H9 (cell line): ENCODE measurements at regions not wholly inside any gene's neighbourhood (a gene's known extent, or its start where the extent isn't known, plus 50 kb on each side); places are given as distances from the start of the nearest gene placed in this dataset.

Source experiments
- DNase-seq: peaks from one replicate; pipeline ENCODE4 v3.0.0-alpha.2; 2017
- H2AFZ ChIP-seq: one replicate; pipeline ENCODE4 v1.6.1; 2013; ENCODE audit warnings: mild to moderate bottlenecking, low read length, control low read depth, moderate library complexity
- H2AK5ac ChIP-seq: 2 replicates; pipeline ENCODE4 v1.6.1; 2013; ENCODE audit warnings: low read length, control low read depth, mixed read lengths; ENCODE audit not compliant: insufficient read length
- H2BK120ac ChIP-seq: one replicate; pipeline ENCODE4 v1.6.1; 2013; ENCODE audit warnings: low read depth, mild to moderate bottlenecking, low read length, control low read depth, inconsistent platforms; ENCODE audit not compliant: poor library complexity, severe bottlenecking
- H2BK12ac ChIP-seq: 2 replicates; pipeline ENCODE4 v1.6.1; 2013; ENCODE audit warnings: low read length, control low read depth, mixed read lengths, low read depth; ENCODE audit not compliant: insufficient read length
- H2BK15ac ChIP-seq: 2 replicates; pipeline ENCODE4 v1.6.1; 2013; ENCODE audit warnings: low read depth, low read length, control low read depth
- H2BK20ac ChIP-seq: one replicate; pipeline ENCODE4 v1.6.1; 2013; ENCODE audit warnings: low read depth, mild to moderate bottlenecking, low read length, control low read depth, inconsistent platforms; ENCODE audit not compliant: poor library complexity, severe bottlenecking
- H2BK5ac ChIP-seq: 2 replicates; pipeline ENCODE4 v1.6.1; 2013; ENCODE audit warnings: low read length, control low read depth, mixed read lengths; ENCODE audit not compliant: insufficient read length
- H3K14ac ChIP-seq: 2 replicates; pipeline ENCODE4 v1.6.1; 2013; ENCODE audit warnings: low read length, control low read depth; ENCODE audit not compliant: insufficient read depth
- H3K18ac ChIP-seq: 2 replicates; pipeline ENCODE4 v1.6.1; 2013; ENCODE audit warnings: low read depth, mild to moderate bottlenecking, mixed read lengths, low read length, control low read depth; ENCODE audit not compliant: insufficient read length
- H3K23ac ChIP-seq: 2 replicates; pipeline ENCODE4 v1.6.1; 2013; ENCODE audit warnings: low read length, control low read depth, mixed read lengths, low read depth; ENCODE audit not compliant: insufficient read length
- H3K23me2 ChIP-seq: 2 replicates; pipeline ENCODE4 v1.6.1; 2013; ENCODE audit warnings: low read depth, mild to moderate bottlenecking, mixed read lengths, low read length, control low read depth; ENCODE audit not compliant: insufficient read length, poor library complexity, severe bottlenecking
- H3K27ac ChIP-seq: 2 replicates; pipeline ENCODE4 v1.5.1; 2013; ENCODE audit warnings: low read length, control low read depth, mixed read lengths, low read depth; ENCODE audit not compliant: insufficient read length
- H3K27me3 ChIP-seq: 2 replicates; pipeline ENCODE4 v1.6.1; 2013; ENCODE audit warnings: low read length, control low read depth, inconsistent platforms; ENCODE audit not compliant: insufficient read depth
- H3K4ac ChIP-seq: 2 replicates; pipeline ENCODE4 v1.6.1; 2013; ENCODE audit warnings: low read depth, mild to moderate bottlenecking, control low read depth, inconsistent platforms, low read length, moderate library complexity
- H3K4me1 ChIP-seq: 2 replicates; pipeline ENCODE4 v1.6.1; 2013; ENCODE audit warnings: low read length, control low read depth, inconsistent platforms; ENCODE audit not compliant: insufficient read depth
- H3K4me2 ChIP-seq: 2 replicates; pipeline ENCODE4 v1.6.1; 2013; ENCODE audit warnings: low read length, control low read depth, mixed read lengths; ENCODE audit not compliant: insufficient read length, insufficient read depth
- H3K56ac ChIP-seq: 2 replicates; pipeline ENCODE4 v1.6.1; 2013; ENCODE audit warnings: low read depth, mild to moderate bottlenecking, mixed read lengths, low read length, control low read depth; ENCODE audit not compliant: insufficient read length
- H3K79me1 ChIP-seq: 2 replicates; pipeline ENCODE4 v1.6.1; 2013; ENCODE audit warnings: low read depth, mild to moderate bottlenecking, moderate library complexity, low read length, control low read depth, inconsistent platforms; ENCODE audit not compliant: insufficient read depth, poor library complexity, severe bottlenecking
- H3K79me2 ChIP-seq: 2 replicates; pipeline ENCODE4 v1.6.1; 2013; ENCODE audit warnings: low read length, control low read depth, inconsistent platforms; ENCODE audit not compliant: insufficient read depth
- H3K9ac ChIP-seq: 2 replicates; pipeline ENCODE4 v1.6.1; 2013; ENCODE audit warnings: low read length, control low read depth, mixed read lengths; ENCODE audit not compliant: insufficient read length; ENCODE audit errors: extremely low read depth
- H3K9me3 ChIP-seq: one replicate; pipeline ENCODE4 v1.6.1; 2013; ENCODE audit warnings: low read depth, low read length, inconsistent platforms; ENCODE audit not compliant: control insufficient read depth
- H3T11ph ChIP-seq: one replicate; pipeline ENCODE4 v1.6.1; 2013; ENCODE audit warnings: mild to moderate bottlenecking, low read length, control low read depth, inconsistent platforms
- H4K20me1 ChIP-seq: one replicate; pipeline ENCODE4 v1.6.1; 2013; ENCODE audit not compliant: control insufficient read depth, insufficient read length, insufficient read depth
- H4K5ac ChIP-seq: 2 replicates; pipeline ENCODE4 v1.6.1; 2013; ENCODE audit warnings: low read depth, mild to moderate bottlenecking, mixed read lengths, low read length, control low read depth; ENCODE audit not compliant: insufficient read length
- H4K8ac ChIP-seq: replicated peaks from 2 replicates; pipeline ENCODE4 v1.6.1; 2013; ENCODE audit warnings: low read length, control low read depth, mixed read lengths, low read depth; ENCODE audit not compliant: insufficient read length
- H4K91ac ChIP-seq: 2 replicates; pipeline ENCODE4 v1.6.1; 2013; ENCODE audit warnings: low read depth, mild to moderate bottlenecking, moderate library complexity, mixed read lengths, low read length, control low read depth; ENCODE audit not compliant: insufficient read length
- H3K27ac Mint-ChIP-seq, 3 experiments: 2 replicates in 2 of 3; 3 replicates in 1 of 3; pipeline ENCODE4 v1.8.0; 2020 to 2021; ENCODE audit warnings: mixed read lengths in 3 of 3, mild to moderate bottlenecking in 1 of 3, moderate library complexity in 1 of 3
- H3K27me3 Mint-ChIP-seq: 2 replicates; pipeline ENCODE4 v1.8.0; 2021; ENCODE audit warnings: low read depth, mild to moderate bottlenecking, moderate library complexity, mixed read lengths
- H3K36me3 Mint-ChIP-seq, 3 experiments: 2 replicates in 2 of 3; 3 replicates in 1 of 3; pipeline ENCODE4 v1.8.0; 2020 to 2021; ENCODE audit warnings: low read depth in 3 of 3, mixed read lengths in 3 of 3; ENCODE audit not compliant: insufficient read depth in 1 of 3
- H3K4me1 Mint-ChIP-seq, 2 experiments: 2 replicates each; pipeline ENCODE4 v1.8.0; 2020; ENCODE audit warnings: mixed read lengths in 2 of 2
- H3K4me3 Mint-ChIP-seq, 2 experiments: 2 replicates in 1 of 2; 3 replicates in 1 of 2; pipeline ENCODE4 v1.8.0; 2020 to 2021; ENCODE audit warnings: mild to moderate bottlenecking in 2 of 2, mixed read lengths in 2 of 2, moderate library complexity in 1 of 2
- H3K9me3 Mint-ChIP-seq, 2 experiments: 2 replicates in 1 of 2; 3 replicates in 1 of 2; pipeline ENCODE4 v1.8.0; 2020; ENCODE audit warnings: mild to moderate bottlenecking in 2 of 2, mixed read lengths in 2 of 2, moderate library complexity in 1 of 2
- CTCF ChIP-seq: fragments of 200-600 bp; sonication (generic); conservative IDR thresholded peaks from 3 replicates; pipeline ENCODE4 v1.8.0; 2021; ENCODE audit warnings: antibody characterized with exemption, mild to moderate bottlenecking
- WGBS: extraction: QIAGEN DNeasy Blood & Tissue Kit; methylation state at CpG from one replicate; pipeline ENCODE4 v1.1.7; 2013; ENCODE audit warnings: missing lambda C conversion rate, low lambda C conversion rate, mixed read lengths; ENCODE audit not compliant: insufficient read length; ENCODE audit errors: extremely low coverage; 5-methylcytosine and 5-hydroxymethylcytosine counted together

- no peaks in the 10 kb centered on the region for H3K27me3 Mint-ChIP-seq
- H3K27me3 ChIP-seq = no peaks in the 10 kb centered on the region
- no peaks in the 10 kb centered on the region for H3K79me1 ChIP-seq
- H3K9ac ChIP-seq = no peak overlapping the region
- H3K27ac Mint-ChIP-seq = no peak overlapping the region
- H2AFZ ChIP-seq = no peak overlapping the region
- no peaks in the 10 kb centered on the region for H3K23me2 ChIP-seq
- H3T11ph ChIP-seq = no peak overlapping the region
- H3K27ac ChIP-seq = no peak overlapping the region
- no peak overlapping the region for H3K4me2 ChIP-seq
- H3K9me3 ChIP-seq = no peaks in the 10 kb centered on the region
- H3K56ac ChIP-seq = no peak overlapping the region
- WGBS = no CpG with 5 or more reads among the region's 7 CpGs
- no peak for DNase-seq
- H3K79me2 ChIP-seq = no peaks in the 10 kb centered on the region
- H3K23ac ChIP-seq = no peak overlapping the region
- no peak overlapping the region for H3K4ac ChIP-seq
- no peaks in the 10 kb centered on the region for H3K4me1 ChIP-seq
- H3K14ac ChIP-seq = no peak overlapping the region
- H2BK120ac ChIP-seq = no peak overlapping the region
- H2BK12ac ChIP-seq = no peak overlapping the region
- no peak overlapping the region for H3K18ac ChIP-seq
- no peak for TF ChIP-seq CTCF
- H4K8ac ChIP-seq = no peak overlapping the region
- H2BK20ac ChIP-seq = no peak overlapping the region
- no peak overlapping the region for H4K91ac ChIP-seq
- no peak overlapping the region for H2BK5ac ChIP-seq
- no peak overlapping the region for H3K4me3 Mint-ChIP-seq
- no peaks in the 10 kb centered on the region for H3K9me3 Mint-ChIP-seq
- H4K20me1 ChIP-seq = no peaks in the 10 kb centered on the region
- peaks cover 0 to 9% of the 10 kb centered on the region in 2 experiments; a peak in 2 of 4 replicates for H3K4me1 Mint-ChIP-seq
- no peaks in the 10 kb centered on the region; a peak in 1 of 7 replicates for H3K36me3 Mint-ChIP-seq
- no peak overlapping the region for H2AK5ac ChIP-seq
- no peak overlapping the region for H2BK15ac ChIP-seq
- no peak overlapping the region for H4K5ac ChIP-seq
Observed at GRCh38 chr7:51660516-51660915, 343.9 kb upstream of the COBL start.
